ENCODE measurements at regions not wholly inside any gene's neighbourhood (a gene's known extent, or its start where the extent isn't known, plus 50 kb on each side); places are given as distances from the start of the nearest gene placed in this dataset.
A peak's percentile ranks its signal among the peaks of the same experiment; 100 is the strongest.

- Histone ChIP-seq H3K36me3 (ENCODE audit: insufficient read depth, low read length) (no peaks in the 10 kb centered on the region), H3K4me2 (ENCODE audit: insufficient read depth, low read length) (no peak overlapping the region), H2AFZ (ENCODE audit: low read length) (no peak overlapping the region), H3K9me3 (ENCODE audit: low read depth, low read length) (no peaks in the 10 kb centered on the region), H3K27ac (ENCODE audit: low read depth, low read length) (no peak overlapping the region), H3K4me1 (ENCODE audit: insufficient read depth, low read length) (peaks cover 5% of the 10 kb centered on the region), H4K20me1 (ENCODE audit: insufficient read depth, low read length) (no peaks in the 10 kb centered on the region), H3K4me3 (ENCODE audit: insufficient read depth, low read length) (no peak overlapping the region), H3K27me3 (ENCODE audit: insufficient read depth, low read length) (no peaks in the 10 kb centered on the region), H3K79me2 (ENCODE audit: insufficient read depth, low read length) (no peaks in the 10 kb centered on the region)
- TF ChIP-seq CTCF (IDR thresholded peaks at IDR 0.05; ENCODE audit: extremely low read depth, low read depth, low read length), result no peak
- no peak for DNase-seq (ENCODE audit: insufficient read length, low spot score, missing footprints)
These were observed 142.5 kb upstream of the SHH start for GRCh38 chr7:155954550-155955366.

- Histone ChIP-seq H3K4me3 (ENCODE audit: insufficient read depth, low read length) (no peak overlapping the region), H2AFZ (ENCODE audit: low read length) (no peak overlapping the region), H3K79me2 (ENCODE audit: insufficient read depth, low read length) (no peaks in the 10 kb centered on the region), H3K36me3 (ENCODE audit: insufficient read depth, low read length) (no peaks in the 10 kb centered on the region), H3K27ac (ENCODE audit: low read depth, low read length) (no peak overlapping the region), H3K9me3 (ENCODE audit: low read depth, low read length) (no peaks in the 10 kb centered on the region), H3K4me1 (ENCODE audit: insufficient read depth, low read length) (peaks cover 5% of the 10 kb centered on the region), H4K20me1 (ENCODE audit: insufficient read depth, low read length) (no peaks in the 10 kb centered on the region), H3K4me2 (ENCODE audit: insufficient read depth, low read length) (no peak overlapping the region), H3K27me3 (ENCODE audit: insufficient read depth, low read length) (no peaks in the 10 kb centered on the region)
- peak; percentile 67 for DNase-seq (ENCODE audit: insufficient read length, low spot score, missing footprints)
- no peak for TF ChIP-seq CTCF (IDR thresholded peaks at IDR 0.05; ENCODE audit: extremely low read depth, low read depth, low read length)
These were observed 141.7 kb upstream of the SHH start for GRCh38 chr7:155953781-155954549.

- Histone ChIP-seq H3K36me3 (ENCODE audit: insufficient read depth, low read length) (no peaks in the 10 kb centered on the region), H2AFZ (ENCODE audit: low read length) (no peak overlapping the region), H3K4me2 (ENCODE audit: insufficient read depth, low read length) (no peak overlapping the region), H3K4me1 (ENCODE audit: insufficient read depth, low read length) (peaks cover 5% of the 10 kb centered on the region), H3K79me2 (ENCODE audit: insufficient read depth, low read length) (no peaks in the 10 kb centered on the region), H3K4me3 (ENCODE audit: insufficient read depth, low read length) (no peak overlapping the region), H3K27me3 (ENCODE audit: insufficient read depth, low read length) (no peaks in the 10 kb centered on the region), H3K27ac (ENCODE audit: low read depth, low read length) (no peak overlapping the region), H4K20me1 (ENCODE audit: insufficient read depth, low read length) (no peaks in the 10 kb centered on the region), H3K9me3 (ENCODE audit: low read depth, low read length) (no peaks in the 10 kb centered on the region)
- no peak for DNase-seq (ENCODE audit: insufficient read length, low spot score, missing footprints)
- no peak for TF ChIP-seq CTCF (IDR thresholded peaks at IDR 0.05; ENCODE audit: extremely low read depth, low read depth, low read length)
These were observed 141.2 kb upstream of the SHH start for GRCh38 chr7:155953501-155953778.

- H3K27ac ChIP-seq (ENCODE audit: low read depth, low read length), result peak overlapping the region; percentile 75
- TF ChIP-seq CTCF (IDR thresholded peaks at IDR 0.05; ENCODE audit: extremely low read depth, low read depth, low read length), result no peak
- no peaks in the 10 kb centered on the region for H3K27me3 ChIP-seq (ENCODE audit: insufficient read depth, low read length)
- peak overlapping the region; percentile 55 for H3K4me2 ChIP-seq (ENCODE audit: insufficient read depth, low read length)
- H2AFZ ChIP-seq (ENCODE audit: low read length), result peak overlapping the region; percentile 35
- H3K4me3 ChIP-seq (ENCODE audit: insufficient read depth, low read length), result no peak overlapping the region
- H3K36me3 ChIP-seq (ENCODE audit: insufficient read depth, low read length), result no peaks in the 10 kb centered on the region
- H3K9me3 ChIP-seq (ENCODE audit: low read depth, low read length), result no peaks in the 10 kb centered on the region
- H3K79me2 ChIP-seq (ENCODE audit: insufficient read depth, low read length), result no peaks in the 10 kb centered on the region
- DNase-seq (ENCODE audit: insufficient read length, low spot score, missing footprints), result peak; percentile 90
- no peaks in the 10 kb centered on the region for H4K20me1 ChIP-seq (ENCODE audit: insufficient read depth, low read length)
- peaks cover 5% of the 10 kb centered on the region for H3K4me1 ChIP-seq (ENCODE audit: insufficient read depth, low read length)
These were observed 139.4 kb upstream of the SHH start for GRCh38 chr7:155951554-155952158.

Data from osteoblast (primary cell).